Thyroid gland (tissue), 4 donors: ENCODE measurements at regions not wholly inside any gene's neighbourhood (a gene's known extent, or its start where the extent isn't known, plus 50 kb on each side); places are given as distances from the start of the nearest gene placed in this dataset.

Source experiments
- POLR2A ChIP-seq, 2 donors: fragments of 450-650 bp; IDR thresholded peaks; one replicate each; pipeline ENCODE4 v1.6.1; 2017; ENCODE audit warnings: antibody characterized with exemption in 2 of 2, mild to moderate bottlenecking in 2 of 2, moderate library complexity in 1 of 2
- TF ChIP-seq, protein P1 (sequence below), 6 experiments: fragments of 200-600 bp in 3 of 6; fragments of 450-650 bp in 3 of 6; sonication (generic) in 3 of 6; IDR thresholded peaks; one replicate each; pipeline ENCODE4 v1.5.1; 2016 to 2019; ENCODE audit warnings: antibody characterized with exemption in 6 of 6, mild to moderate bottlenecking in 2 of 6, inconsistent platforms in 1 of 6, moderate library complexity in 1 of 6

DNA sequence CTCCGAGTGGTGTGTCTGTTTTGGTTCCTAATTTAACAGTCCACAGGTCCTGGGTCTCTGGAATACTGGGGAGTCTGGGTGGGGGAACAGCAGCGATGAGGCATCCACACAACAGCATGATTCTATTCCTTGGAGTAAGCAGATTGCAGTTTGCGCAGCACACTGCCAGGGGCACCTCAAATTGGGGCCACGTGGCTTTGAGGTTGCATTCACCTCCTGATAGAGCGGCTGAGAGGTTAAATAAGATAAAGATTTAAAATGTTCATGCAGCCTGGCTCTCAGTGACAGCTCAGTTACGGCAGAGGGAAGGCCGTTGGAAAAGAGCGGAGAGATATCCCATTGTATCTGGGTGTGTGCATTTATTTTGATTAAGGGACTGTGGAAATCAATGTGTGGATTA is 202.3 kb downstream of the ASB1 start:
- no peak for TF ChIP-seq POLR2A (IDR thresholded peaks at IDR 0.05)
- TF ChIP-seq, protein P1, sequence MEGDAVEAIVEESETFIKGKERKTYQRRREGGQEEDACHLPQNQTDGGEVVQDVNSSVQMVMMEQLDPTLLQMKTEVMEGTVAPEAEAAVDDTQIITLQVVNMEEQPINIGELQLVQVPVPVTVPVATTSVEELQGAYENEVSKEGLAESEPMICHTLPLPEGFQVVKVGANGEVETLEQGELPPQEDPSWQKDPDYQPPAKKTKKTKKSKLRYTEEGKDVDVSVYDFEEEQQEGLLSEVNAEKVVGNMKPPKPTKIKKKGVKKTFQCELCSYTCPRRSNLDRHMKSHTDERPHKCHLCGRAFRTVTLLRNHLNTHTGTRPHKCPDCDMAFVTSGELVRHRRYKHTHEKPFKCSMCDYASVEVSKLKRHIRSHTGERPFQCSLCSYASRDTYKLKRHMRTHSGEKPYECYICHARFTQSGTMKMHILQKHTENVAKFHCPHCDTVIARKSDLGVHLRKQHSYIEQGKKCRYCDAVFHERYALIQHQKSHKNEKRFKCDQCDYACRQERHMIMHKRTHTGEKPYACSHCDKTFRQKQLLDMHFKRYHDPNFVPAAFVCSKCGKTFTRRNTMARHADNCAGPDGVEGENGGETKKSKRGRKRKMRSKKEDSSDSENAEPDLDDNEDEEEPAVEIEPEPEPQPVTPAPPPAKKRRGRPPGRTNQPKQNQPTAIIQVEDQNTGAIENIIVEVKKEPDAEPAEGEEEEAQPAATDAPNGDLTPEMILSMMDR (IDR thresholded peaks at IDR 0.05): no peak
